Heart left ventricle (tissue), 16 donors: ENCODE measurements at regions not wholly inside any gene's neighbourhood (a gene's known extent, or its start where the extent isn't known, plus 50 kb on each side); places are given as distances from the start of the nearest gene placed in this dataset.

Source experiments
- ATAC-seq, 4 donors: fragments of 200-7000 bp; cut with Tn5 transposase; one replicate each; pipeline ENCODE4 v1.9.1; 2020 to 2022; ENCODE audit warnings: moderate library complexity in 4 of 4, mild to moderate bottlenecking in 3 of 4, moderate number of reproducible peaks in 1 of 4
- DNase-seq, 5 donors: peaks; one replicate each; pipeline ENCODE4 v3.0.0-alpha.2; 2020
- H3K27ac ChIP-seq, 12 donors: fragments of 200-600 bp; sonication (generic) in 4 of 12; one replicate each; pipeline versions ENCODE4 v1.5.0 to v1.8.0; 2016 to 2022; ENCODE audit warnings: mild to moderate bottlenecking in 2 of 12
- H3K27me3 ChIP-seq, 9 donors: fragments of 200-600 bp; sonication (generic) in 2 of 9; one replicate each; pipeline versions ENCODE4 v1.5.1 to v1.8.0; 2016 to 2022; ENCODE audit warnings: mild to moderate bottlenecking in 3 of 9
- H3K36me3 ChIP-seq, 9 donors: fragments of 200-600 bp; sonication (generic) in 2 of 9; one replicate each; pipeline versions ENCODE4 v1.5.0 to v1.8.0; 2018 to 2022; ENCODE audit warnings: mild to moderate bottlenecking in 2 of 9
- H3K4me1 ChIP-seq, 12 donors: fragments of 200-600 bp; sonication (generic) in 4 of 12; one replicate each; pipeline versions ENCODE4 v1.5.0 to v1.8.0; 2016 to 2022; ENCODE audit warnings: mild to moderate bottlenecking in 3 of 12
- H3K4me3 ChIP-seq, 12 donors: fragments of 200-600 bp; sonication (generic) in 4 of 12; one replicate each; pipeline versions ENCODE4 v1.5.0 to v1.8.0; 2017 to 2022; ENCODE audit warnings: mild to moderate bottlenecking in 9 of 12, moderate library complexity in 4 of 12
- H3K9me3 ChIP-seq, 12 donors: fragments of 200-600 bp; sonication (generic) in 4 of 12; one replicate each; pipeline versions ENCODE4 v1.5.0 to v1.8.0; 2016 to 2022; ENCODE audit warnings: mild to moderate bottlenecking in 1 of 12
- POLR2A ChIP-seq, 2 donors: fragments of 450-650 bp; IDR thresholded peaks; one replicate each; pipeline ENCODE4 v1.6.1; 2017; ENCODE audit warnings: antibody characterized with exemption in 2 of 2, mild to moderate bottlenecking in 2 of 2, moderate library complexity in 2 of 2
- WGBS, 4 donors: extraction: QIAGEN DNeasy Blood & Tissue Kit in 2 of 4; methylation state at CpG; one replicate each; pipeline versions ENCODE4 v1.1.5 to v1.1.7; 2013 to 2018; 5-methylcytosine and 5-hydroxymethylcytosine counted together
- intact Hi-C, 10 donors: fragments of 100-400 bp; cut with DNase I; formaldehyde crosslinking; loops; one replicate each; pipeline versions ENCODE4 v1.11.1 to v1.14.2; 2022
- TF ChIP-seq, protein P1 (sequence below), 12 donors: fragments of 200-600 bp; sonication (generic) in 4 of 12; IDR thresholded peaks; one replicate each; pipeline versions ENCODE4 v1.5.0 to v1.8.0; 2018 to 2022; ENCODE audit warnings: antibody characterized with exemption in 12 of 12, mild to moderate bottlenecking in 5 of 12
- donor health status: ischemic (EF 13 %, LVEDD 7.1; RV severe dilation, severe dysfunction).
- donor health status: healthy with polysubstance abuse.
- donor health status: DM: no; HTN: yes; CAD: no.
- donor health status: DM: no; HTN: no; CAD: no.
- donor health status: ischemic (EF 25% LVEDD 6.9; RV normal size, moderate dysfunction).
- donor health status: ischemic (EF 25% LVEDD 5.7; RV mildly dilated, moderate dysfunction).
- donor health status: healthy.
- donor health status: DM: yes; HTN: yes; CAD: no.
- donor health status: ischemic (EF 35%, LVEDD 5.7; RV mildly dilated, moderate dysfunction).
- donor health status: nonischemic (EF 11% LVEDD 7.7; RV severe dilation, severe dysfunction).
- donor health status: DM: yes; HTN: yes; CAD: no.
- donor health status: PGD.
- donor health status: ischemic (EF 29% LVEDD 5.4; RV normal size, mild dysfunction).
- donor health status: nonischemic (EF 23%, LVEDD 6.1; RV moderate dilation, normal function).

DNA sequence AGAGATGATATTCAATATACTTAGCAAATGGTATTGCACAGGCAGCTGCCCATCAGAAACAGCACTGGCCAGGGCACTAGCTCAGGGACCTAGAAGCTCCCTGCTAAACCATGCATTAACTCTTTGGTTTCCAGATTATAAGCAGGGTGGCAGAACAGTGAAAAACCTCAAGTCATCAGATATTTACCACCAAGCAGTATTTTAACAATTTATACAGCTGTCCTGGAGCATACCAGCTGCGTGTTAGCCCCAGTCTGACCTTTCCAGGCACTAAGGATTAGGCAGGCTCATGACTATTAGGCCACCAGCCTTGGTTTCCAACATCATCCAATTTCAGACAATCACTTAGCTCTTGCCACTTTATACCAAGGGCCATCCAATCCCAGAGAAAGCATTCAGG is 326.5 kb downstream of the CAAP1 start:
- TF ChIP-seq, protein P1, sequence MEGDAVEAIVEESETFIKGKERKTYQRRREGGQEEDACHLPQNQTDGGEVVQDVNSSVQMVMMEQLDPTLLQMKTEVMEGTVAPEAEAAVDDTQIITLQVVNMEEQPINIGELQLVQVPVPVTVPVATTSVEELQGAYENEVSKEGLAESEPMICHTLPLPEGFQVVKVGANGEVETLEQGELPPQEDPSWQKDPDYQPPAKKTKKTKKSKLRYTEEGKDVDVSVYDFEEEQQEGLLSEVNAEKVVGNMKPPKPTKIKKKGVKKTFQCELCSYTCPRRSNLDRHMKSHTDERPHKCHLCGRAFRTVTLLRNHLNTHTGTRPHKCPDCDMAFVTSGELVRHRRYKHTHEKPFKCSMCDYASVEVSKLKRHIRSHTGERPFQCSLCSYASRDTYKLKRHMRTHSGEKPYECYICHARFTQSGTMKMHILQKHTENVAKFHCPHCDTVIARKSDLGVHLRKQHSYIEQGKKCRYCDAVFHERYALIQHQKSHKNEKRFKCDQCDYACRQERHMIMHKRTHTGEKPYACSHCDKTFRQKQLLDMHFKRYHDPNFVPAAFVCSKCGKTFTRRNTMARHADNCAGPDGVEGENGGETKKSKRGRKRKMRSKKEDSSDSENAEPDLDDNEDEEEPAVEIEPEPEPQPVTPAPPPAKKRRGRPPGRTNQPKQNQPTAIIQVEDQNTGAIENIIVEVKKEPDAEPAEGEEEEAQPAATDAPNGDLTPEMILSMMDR (IDR thresholded peaks at IDR 0.05), result no peak
- no peak for TF ChIP-seq POLR2A (IDR thresholded peaks at IDR 0.05)
- Histone ChIP-seq H3K4me3 (no peak overlapping the region), H3K4me1 (no peaks in the 10 kb centered on the region), H3K36me3 (no peaks in the 10 kb centered on the region), H3K9me3 (no peaks in the 10 kb centered on the region), H3K27me3 (no peaks in the 10 kb centered on the region), H3K27ac (no peak overlapping the region)
- intact Hi-C loops, result no loop called here
- DNase-seq, result no peak
- no peak for ATAC-seq
- 50 to 67% (median 59%) methylated on average over 1 of the region's 1 CpG for WGBS, 4 donors

DNA sequence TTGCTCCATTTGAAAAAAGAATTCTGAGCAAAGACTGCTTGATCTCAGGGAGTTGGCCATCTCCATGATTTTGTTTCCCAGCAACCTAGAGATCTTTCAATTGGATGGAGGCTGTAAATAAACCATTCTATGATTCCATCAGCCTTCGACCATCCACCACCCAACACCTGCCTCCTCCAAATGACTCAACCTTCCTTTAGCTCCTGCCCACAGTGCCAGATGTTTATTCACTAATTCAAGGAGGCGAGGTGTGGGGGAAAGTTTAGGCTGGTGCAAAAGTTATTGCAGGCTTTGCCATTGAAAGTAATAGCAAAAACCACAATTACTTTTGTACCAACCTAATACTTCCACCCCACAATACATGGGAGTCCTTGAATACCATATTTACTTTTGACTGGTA is 327.5 kb downstream of the CAAP1 start:
- intact Hi-C loops, result no loop called here
- no peak overlapping the region for H3K27ac ChIP-seq
- DNase-seq (no peak), ATAC-seq (no peak)
- TF ChIP-seq POLR2A (IDR thresholded peaks at IDR 0.05), result no peak
- TF ChIP-seq, protein P1 (IDR thresholded peaks at IDR 0.05), result no peak
- no peaks in the 10 kb centered on the region for H3K9me3 ChIP-seq
- H3K4me3 ChIP-seq, result no peak overlapping the region
- no peaks in the 10 kb centered on the region for H3K27me3 ChIP-seq
- no peaks in the 10 kb centered on the region for H3K4me1 ChIP-seq
- WGBS, 4 donors, result 52 to 64% (median 61%) methylated on average over 2 of the region's 2 CpGs
- H3K36me3 ChIP-seq, result no peaks in the 10 kb centered on the region

DNA sequence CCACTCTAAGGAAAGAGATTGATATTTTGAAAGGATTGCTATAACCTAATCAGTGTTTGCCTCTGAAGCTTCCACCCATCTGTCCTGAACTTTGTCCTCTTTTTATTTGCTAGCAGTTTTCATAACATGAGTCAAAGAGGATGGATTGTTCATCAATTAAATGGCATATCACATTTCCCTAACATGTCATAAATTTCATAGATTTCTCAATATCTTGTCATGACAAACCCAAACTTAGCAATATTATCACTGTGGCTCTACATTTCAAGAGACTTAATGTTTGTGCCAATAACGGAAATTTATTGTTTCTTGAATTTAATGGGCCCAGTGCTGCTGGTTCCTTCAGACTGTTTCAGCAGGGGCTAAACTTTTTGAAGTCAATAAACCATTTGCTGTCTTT is 330.3 kb downstream of the CAAP1 start:
- no peaks in the 10 kb centered on the region for H3K27me3 ChIP-seq
- ATAC-seq, result no peak
- no peaks in the 10 kb centered on the region for H3K4me1 ChIP-seq
- H3K27ac ChIP-seq, result no peak overlapping the region
- no peak for DNase-seq
- peaks cover 0 to 3% (median 0%) of the 10 kb centered on the region in 12 donors for H3K9me3 ChIP-seq
- no peak overlapping the region for H3K4me3 ChIP-seq
- intact Hi-C loops, result no loop called here
- no peaks in the 10 kb centered on the region for H3K36me3 ChIP-seq
- 74 to 95% (median 85%) methylated on average over 1 of the region's 1 CpG for WGBS, 4 donors
- TF ChIP-seq, protein P1 (IDR thresholded peaks at IDR 0.05), result no peak
- no peak for TF ChIP-seq POLR2A (IDR thresholded peaks at IDR 0.05)

DNA sequence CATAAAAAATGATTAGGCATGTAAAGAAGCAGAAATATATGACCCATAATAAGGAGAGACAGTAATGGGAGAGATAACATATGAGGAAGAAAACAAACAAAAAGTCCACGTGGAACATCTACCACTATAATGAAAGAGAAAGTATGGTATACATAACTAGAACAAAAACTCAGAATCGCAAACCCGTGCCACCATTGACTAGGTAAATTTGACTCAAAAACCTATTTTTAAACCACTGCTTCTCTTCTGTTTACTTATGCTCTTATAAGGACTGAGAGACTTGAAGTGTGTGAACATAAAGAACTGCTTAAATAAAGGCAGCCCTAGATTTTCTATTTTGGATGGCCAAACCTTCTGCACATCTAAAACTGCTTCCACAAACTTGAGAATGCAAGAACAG is 330.7 kb downstream of the CAAP1 start:
- no peaks in the 10 kb centered on the region for H3K27me3 ChIP-seq
- H3K36me3 ChIP-seq, result no peaks in the 10 kb centered on the region
- no peak overlapping the region for H3K4me3 ChIP-seq
- intact Hi-C loops, result no loop called here
- no peak overlapping the region for H3K27ac ChIP-seq
- WGBS, 4 donors, result 79 to 87% (median 82%) methylated on average over 3 of the region's 3 CpGs
- H3K4me1 ChIP-seq, result no peaks in the 10 kb centered on the region
- TF ChIP-seq, protein P1 (IDR thresholded peaks at IDR 0.05), result no peak
- no peak for TF ChIP-seq POLR2A (IDR thresholded peaks at IDR 0.05)
- H3K9me3 ChIP-seq, result peaks cover 0 to 3% (median 0%) of the 10 kb centered on the region in 12 donors
- ATAC-seq, result no peak
- no peak for DNase-seq
